ENCODE measurements at regions not wholly inside any gene's neighbourhood (a gene's known extent, or its start where the extent isn't known, plus 50 kb on each side); places are given as distances from the start of the nearest gene placed in this dataset.

DNA sequence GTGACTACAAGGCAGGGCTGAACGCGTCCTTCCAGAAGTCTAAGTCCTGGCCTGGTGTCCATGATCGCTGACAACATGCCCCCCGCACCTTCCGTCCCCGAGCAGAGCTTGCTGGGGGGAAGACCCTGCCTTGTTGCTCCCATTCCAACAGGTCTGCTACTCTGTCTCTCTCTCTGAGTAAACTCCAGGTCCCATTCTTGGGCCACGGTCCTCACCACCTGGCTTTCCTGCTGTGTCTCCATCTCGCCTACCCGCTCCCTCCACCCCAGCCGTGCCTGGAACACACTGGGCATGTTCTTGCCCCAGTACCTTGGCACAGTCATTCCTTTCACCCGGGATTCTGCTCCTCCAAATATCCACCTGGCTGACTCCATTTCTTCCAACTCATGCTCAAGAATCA, 162.3 kb downstream of the BMP7 start:
- H3K79me2 ChIP-seq (ENCODE audit: insufficient read depth, low read length), result no peaks in the 10 kb centered on the region
- POLR2A ChIA-PET, result no interaction called here
- no peak overlapping the region for H3K9ac ChIP-seq (ENCODE audit: low read length)
- no peak overlapping the region for H3K4me2 ChIP-seq (ENCODE audit: low read length)
- ATAC-seq (no peak), DNase-seq (ENCODE audit: low read depth, low spot score) (no peak)
- no peak overlapping the region for H3K4me3 ChIP-seq (replicated peaks in 1 of 2; ENCODE audit: low read depth in 1 of 2, low read length in 2 of 2)
- peaks cover 0 to 3% of the 10 kb centered on the region in 2 experiments; a peak in 1 of 4 replicates for H3K9me3 ChIP-seq (ENCODE audit: control insufficient read depth in 1 of 2, insufficient read depth in 1 of 2, low read depth in 1 of 2, low read length in 2 of 2)
- CTCF ChIA-PET, result interaction anchor here (0.8 kb wide), 1 partner anchor 228 kb away, joined by 3 read pairs; no protein-coding TSS in a partner anchor
- H3K9me2 ChIP-seq (ENCODE audit: insufficient read depth), result no peaks in the 10 kb centered on the region
- no peaks in the 10 kb centered on the region for H3K36me3 ChIP-seq (ENCODE audit: control insufficient read depth in 1 of 2, insufficient read depth in 2 of 2, low read length in 2 of 2)
- intact Hi-C loops (cut with micrococcal nuclease), result no loop called here
- H4K20me1 ChIP-seq (ENCODE audit: insufficient read depth), result no peaks in the 10 kb centered on the region
- no TSS peak for BruUV-seq (replicated peaks)
- TF ChIP-seq ZFX (IDR thresholded peaks at IDR 0.05) (no peak), EZH2 (IDR thresholded peaks at IDR 0.05) (no peak), RAD21 (IDR thresholded peaks at IDR 0.05; ENCODE audit: low read depth) (no peak), ZNF274 (IDR thresholded peaks at IDR 0.05; ENCODE audit: low read depth, low read length) (no peak), TCF7L2 (IDR thresholded peaks at IDR 0.05; ENCODE audit: borderline replicate concordance, extremely low read depth, insufficient read depth, insufficient read length) (no peak), SRF (IDR thresholded peaks at IDR 0.05; ENCODE audit: low read depth) (no peak), CBX3 (IDR thresholded peaks at IDR 0.05; ENCODE audit: low read depth) (no peak), SP1 (IDR thresholded peaks at IDR 0.05; ENCODE audit: low read depth) (no peak), FOSL1 (IDR thresholded peaks at IDR 0.05; ENCODE audit: low read depth) (no peak)
- TF ChIP-seq, protein P1, sequence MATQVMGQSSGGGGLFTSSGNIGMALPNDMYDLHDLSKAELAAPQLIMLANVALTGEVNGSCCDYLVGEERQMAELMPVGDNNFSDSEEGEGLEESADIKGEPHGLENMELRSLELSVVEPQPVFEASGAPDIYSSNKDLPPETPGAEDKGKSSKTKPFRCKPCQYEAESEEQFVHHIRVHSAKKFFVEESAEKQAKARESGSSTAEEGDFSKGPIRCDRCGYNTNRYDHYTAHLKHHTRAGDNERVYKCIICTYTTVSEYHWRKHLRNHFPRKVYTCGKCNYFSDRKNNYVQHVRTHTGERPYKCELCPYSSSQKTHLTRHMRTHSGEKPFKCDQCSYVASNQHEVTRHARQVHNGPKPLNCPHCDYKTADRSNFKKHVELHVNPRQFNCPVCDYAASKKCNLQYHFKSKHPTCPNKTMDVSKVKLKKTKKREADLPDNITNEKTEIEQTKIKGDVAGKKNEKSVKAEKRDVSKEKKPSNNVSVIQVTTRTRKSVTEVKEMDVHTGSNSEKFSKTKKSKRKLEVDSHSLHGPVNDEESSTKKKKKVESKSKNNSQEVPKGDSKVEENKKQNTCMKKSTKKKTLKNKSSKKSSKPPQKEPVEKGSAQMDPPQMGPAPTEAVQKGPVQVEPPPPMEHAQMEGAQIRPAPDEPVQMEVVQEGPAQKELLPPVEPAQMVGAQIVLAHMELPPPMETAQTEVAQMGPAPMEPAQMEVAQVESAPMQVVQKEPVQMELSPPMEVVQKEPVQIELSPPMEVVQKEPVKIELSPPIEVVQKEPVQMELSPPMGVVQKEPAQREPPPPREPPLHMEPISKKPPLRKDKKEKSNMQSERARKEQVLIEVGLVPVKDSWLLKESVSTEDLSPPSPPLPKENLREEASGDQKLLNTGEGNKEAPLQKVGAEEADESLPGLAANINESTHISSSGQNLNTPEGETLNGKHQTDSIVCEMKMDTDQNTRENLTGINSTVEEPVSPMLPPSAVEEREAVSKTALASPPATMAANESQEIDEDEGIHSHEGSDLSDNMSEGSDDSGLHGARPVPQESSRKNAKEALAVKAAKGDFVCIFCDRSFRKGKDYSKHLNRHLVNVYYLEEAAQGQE (IDR thresholded peaks at IDR 0.05; ENCODE audit: low read depth), result no peak
- H3K4me1 ChIP-seq (ENCODE audit: control insufficient read depth in 1 of 2, insufficient read depth in 2 of 2, low read length in 2 of 2), result peaks cover 0 to 6% of the 10 kb centered on the region in 2 experiments; a peak in 1 of 4 replicates
- H3K27me3 ChIP-seq (ENCODE audit: insufficient read depth, low read length), result no peaks in the 10 kb centered on the region
- no peak overlapping the region for H2AFZ ChIP-seq (ENCODE audit: low read depth, low read length, poor library complexity, severe bottlenecking)
- RAD21 ChIA-PET (ENCODE audit: low non-redundant PET in 1 of 2, low total read pairs in 2 of 2, uncharacterized antibody in 2 of 2, unreplicated experiment in 2 of 2), result interaction anchor here in 1 of 2 experiments (0.8 kb wide), 1 partner anchor 228 kb away, joined by 3 read pairs; no protein-coding TSS in a partner anchor
- H3K27ac ChIP-seq (ENCODE audit: low read depth, low read length), result no peak overlapping the region
